ENCODE measurements at regions not wholly inside any gene's neighbourhood (a gene's known extent, or its start where the extent isn't known, plus 50 kb on each side); places are given as distances from the start of the nearest gene placed in this dataset.

- DNase-seq (ENCODE audit: low read depth in 2 of 2), result no peak
- TF ChIP-seq, protein P1, sequence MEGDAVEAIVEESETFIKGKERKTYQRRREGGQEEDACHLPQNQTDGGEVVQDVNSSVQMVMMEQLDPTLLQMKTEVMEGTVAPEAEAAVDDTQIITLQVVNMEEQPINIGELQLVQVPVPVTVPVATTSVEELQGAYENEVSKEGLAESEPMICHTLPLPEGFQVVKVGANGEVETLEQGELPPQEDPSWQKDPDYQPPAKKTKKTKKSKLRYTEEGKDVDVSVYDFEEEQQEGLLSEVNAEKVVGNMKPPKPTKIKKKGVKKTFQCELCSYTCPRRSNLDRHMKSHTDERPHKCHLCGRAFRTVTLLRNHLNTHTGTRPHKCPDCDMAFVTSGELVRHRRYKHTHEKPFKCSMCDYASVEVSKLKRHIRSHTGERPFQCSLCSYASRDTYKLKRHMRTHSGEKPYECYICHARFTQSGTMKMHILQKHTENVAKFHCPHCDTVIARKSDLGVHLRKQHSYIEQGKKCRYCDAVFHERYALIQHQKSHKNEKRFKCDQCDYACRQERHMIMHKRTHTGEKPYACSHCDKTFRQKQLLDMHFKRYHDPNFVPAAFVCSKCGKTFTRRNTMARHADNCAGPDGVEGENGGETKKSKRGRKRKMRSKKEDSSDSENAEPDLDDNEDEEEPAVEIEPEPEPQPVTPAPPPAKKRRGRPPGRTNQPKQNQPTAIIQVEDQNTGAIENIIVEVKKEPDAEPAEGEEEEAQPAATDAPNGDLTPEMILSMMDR (IDR thresholded peaks at IDR 0.05; ENCODE audit: low read depth, low read length), result no peak
- H3K4me3 ChIP-seq (replicated peaks in 1 of 2; ENCODE audit: low read depth in 2 of 2, low read length in 2 of 2), result no peak overlapping the region
These were observed 250.3 kb upstream of the KLHL29 start for GRCh38 chr2:23134726-23135125.

- H3K4me3 ChIP-seq (replicated peaks in 1 of 2; ENCODE audit: low read depth in 2 of 2, low read length in 2 of 2), result no peak overlapping the region
- DNase-seq (ENCODE audit: low read depth in 2 of 2), result peak in 1 of 2 donors; percentile 0
- TF ChIP-seq, protein P1 (IDR thresholded peaks at IDR 0.05; ENCODE audit: low read depth, low read length), result no peak
These were observed 249.4 kb upstream of the KLHL29 start for GRCh38 chr2:23135481-23136100.

DNA sequence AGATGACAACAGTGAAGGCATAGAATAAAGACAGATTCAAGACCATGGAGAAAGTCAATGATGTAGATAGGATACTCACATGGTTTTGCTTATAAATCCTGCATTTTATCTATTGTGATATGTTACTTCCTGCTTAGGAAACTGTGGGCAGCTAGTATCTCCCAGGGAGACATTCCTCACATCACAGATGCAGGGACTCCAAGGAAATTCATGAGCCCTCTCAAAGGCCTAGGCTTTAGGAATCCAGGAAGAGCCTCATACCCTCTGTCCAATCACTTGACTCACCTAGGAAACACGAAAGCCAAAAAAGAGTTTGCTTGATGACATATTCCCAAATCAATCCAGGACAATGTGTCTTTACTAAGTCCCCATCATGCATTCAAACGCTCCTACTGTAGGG is 247.8 kb upstream of the KLHL29 start:
- no peak overlapping the region for H3K4me3 ChIP-seq (replicated peaks in 1 of 2; ENCODE audit: low read depth in 2 of 2, low read length in 2 of 2)
- TF ChIP-seq, protein P1 (IDR thresholded peaks at IDR 0.05; ENCODE audit: low read depth, low read length), result no peak
- no peak for DNase-seq (ENCODE audit: low read depth in 2 of 2)

- H3K4me3 ChIP-seq (replicated peaks in 1 of 2; ENCODE audit: low read depth in 2 of 2, low read length in 2 of 2), result no peak overlapping the region
- no peak for DNase-seq (ENCODE audit: low read depth in 2 of 2)
- TF ChIP-seq, protein P1 (IDR thresholded peaks at IDR 0.05; ENCODE audit: low read depth, low read length), result no peak
These were observed 246.3 kb upstream of the KLHL29 start for GRCh38 chr2:23138701-23139100.

DNA sequence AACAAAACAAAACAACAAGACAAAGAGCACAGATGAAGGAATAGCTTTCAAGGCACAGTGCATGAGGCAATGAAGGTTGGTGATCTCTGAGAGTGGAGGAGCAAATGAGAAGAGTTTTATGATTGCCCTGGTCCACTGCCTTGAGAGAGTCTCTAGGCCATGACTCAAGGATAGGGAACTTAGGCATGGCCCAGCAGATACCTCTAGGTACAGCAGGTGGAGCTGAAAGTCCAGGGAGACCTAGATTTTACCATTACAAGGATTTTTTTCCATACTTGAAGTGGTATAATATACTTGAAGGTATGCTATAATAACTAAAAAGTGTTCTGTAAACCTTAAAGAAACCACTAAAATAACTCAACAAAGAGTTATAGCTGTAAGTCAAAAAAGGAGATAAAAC is 239.5 kb upstream of the KLHL29 start:
- DNase-seq (ENCODE audit: low read depth in 2 of 2), result no peak
- TF ChIP-seq, protein P1 (IDR thresholded peaks at IDR 0.05; ENCODE audit: low read depth, low read length), result no peak
- H3K4me3 ChIP-seq (replicated peaks in 1 of 2; ENCODE audit: low read depth in 2 of 2, low read length in 2 of 2), result no peak overlapping the region

DNA sequence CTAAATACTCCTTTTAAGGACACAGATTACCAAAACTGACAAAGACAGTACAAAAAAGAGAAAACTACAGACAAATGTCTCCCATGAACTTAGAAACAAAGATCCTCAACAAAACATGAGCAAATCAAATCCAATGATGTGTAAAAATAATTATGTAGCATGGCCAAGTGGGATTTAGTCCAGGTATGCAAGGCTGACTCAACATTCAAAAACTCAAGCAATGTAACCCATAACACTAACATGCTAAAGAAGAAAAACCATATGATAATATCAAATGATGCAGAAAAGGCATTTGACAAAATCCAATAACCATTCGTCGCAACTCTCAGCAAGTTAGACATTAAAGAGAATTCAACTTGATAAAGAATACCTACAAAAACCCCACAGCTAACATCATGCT is 239.0 kb upstream of the KLHL29 start:
- no peak overlapping the region for H3K4me3 ChIP-seq (replicated peaks in 1 of 2; ENCODE audit: low read depth in 2 of 2, low read length in 2 of 2)
- TF ChIP-seq, protein P1 (IDR thresholded peaks at IDR 0.05; ENCODE audit: low read depth, low read length), result no peak
- no peak for DNase-seq (ENCODE audit: low read depth in 2 of 2)

DNA sequence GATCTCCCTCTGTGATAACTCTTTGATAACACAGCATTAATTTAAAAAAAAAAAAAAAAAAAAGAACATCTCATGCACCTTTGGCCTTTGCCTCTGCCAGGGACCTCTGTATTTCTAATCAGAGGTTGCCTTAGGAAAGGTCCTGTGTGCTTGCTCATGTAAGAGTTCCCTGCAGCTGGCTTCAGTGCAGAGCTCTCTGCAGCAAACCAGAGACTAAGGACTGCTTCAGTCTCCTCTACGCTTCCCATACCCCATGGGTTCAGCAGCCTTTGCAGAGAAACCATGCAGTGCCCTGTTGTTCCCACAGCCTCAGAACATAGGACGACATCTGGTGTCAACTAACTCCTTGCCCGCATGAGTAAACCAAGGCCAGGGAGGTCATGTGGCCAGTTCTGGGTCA is 236.6 kb upstream of the KLHL29 start:
- DNase-seq (ENCODE audit: low read depth in 2 of 2), result no peak

More for the DNA sequence above, 236.6 kb upstream of the KLHL29 start:
- TF ChIP-seq, protein P1 (IDR thresholded peaks at IDR 0.05; ENCODE audit: low read depth, low read length), result no peak
- H3K4me3 ChIP-seq (replicated peaks in 1 of 2; ENCODE audit: low read depth in 2 of 2, low read length in 2 of 2), result no peak overlapping the region

Data from cardiac fibroblast (primary cell).